Activated CD4-positive, alpha-beta T cell treated with anti-CD3 and anti-CD28 coated beads, Interleukin-2, amount 10 ng/mL, durations not matched to agents 24 days and 14 days (primary cell): ENCODE measurements at regions not wholly inside any gene's neighbourhood (a gene's known extent, or its start where the extent isn't known, plus 50 kb on each side); places are given as distances from the start of the nearest gene placed in this dataset.
"Not testable (repeated sequence)": the region's sequence is repeated elsewhere in the genome, so short reads cannot be mapped to it uniquely, and the experiment has no call there.

Experiments
- DNase-seq: peaks from one replicate; pipeline ENCODE4 v3.0.0; 2022
- H3K27ac Mint-ChIP-seq: one replicate; pipeline ENCODE4 v1.8.0; 2022; ENCODE audit warnings: mild to moderate bottlenecking, mixed read lengths
- H3K27me3 Mint-ChIP-seq: one replicate; pipeline ENCODE4 v1.8.0; 2022; ENCODE audit warnings: mixed read lengths
- H3K36me3 Mint-ChIP-seq: one replicate; pipeline ENCODE4 v1.8.0; 2022; ENCODE audit warnings: low read depth, mild to moderate bottlenecking, mixed read lengths
- H3K4me1 Mint-ChIP-seq: one replicate; pipeline ENCODE4 v1.8.0; 2021; ENCODE audit warnings: mixed read lengths
- H3K4me3 Mint-ChIP-seq: one replicate; pipeline ENCODE4 v1.8.0; 2022; ENCODE audit warnings: mild to moderate bottlenecking, moderate library complexity, mixed read lengths
- H3K9me3 Mint-ChIP-seq: one replicate; pipeline ENCODE4 v1.8.0; 2021; ENCODE audit warnings: mixed read lengths
- intact Hi-C: fragments of 100-400 bp; cut with micrococcal nuclease; formaldehyde crosslinking; loops from one replicate; pipeline ENCODE4 v1.15.1; 2023

GRCh38 chr12:83739607-83740006, 1052.9 kb downstream of the TMTC2 start:
- no peaks in the 10 kb centered on the region for H3K36me3 Mint-ChIP-seq
- intact Hi-C loops: no loop called here
- no peak for DNase-seq
- no peak overlapping the region for H3K4me3 Mint-ChIP-seq
- H3K27ac Mint-ChIP-seq: no peak overlapping the region
- H3K27me3 Mint-ChIP-seq: no peaks in the 10 kb centered on the region
- H3K4me1 Mint-ChIP-seq: no peaks in the 10 kb centered on the region
- peaks cover 8% of the 10 kb centered on the region for H3K9me3 Mint-ChIP-seq

GRCh38 chr12:83710851-83711250, 1024.1 kb downstream of the TMTC2 start:
- intact Hi-C loops: no loop called here

GRCh38 chr12:83709899-83710298, 1023.2 kb downstream of the TMTC2 start:
- DNase-seq: no peak
- no peaks in the 10 kb centered on the region for H3K27me3 Mint-ChIP-seq
- no peak overlapping the region for H3K4me3 Mint-ChIP-seq
- no peaks in the 10 kb centered on the region for H3K36me3 Mint-ChIP-seq
- intact Hi-C loops: no loop called here
- no peaks in the 10 kb centered on the region for H3K4me1 Mint-ChIP-seq
- peaks cover 3% of the 10 kb centered on the region for H3K9me3 Mint-ChIP-seq
- no peak overlapping the region for H3K27ac Mint-ChIP-seq

More at GRCh38 chr12:83710851-83711250, 1024.1 kb downstream of the TMTC2 start:
- H3K27me3 Mint-ChIP-seq: no peaks in the 10 kb centered on the region
- no peaks in the 10 kb centered on the region for H3K36me3 Mint-ChIP-seq
- DNase-seq: no peak
- H3K4me1 Mint-ChIP-seq: no peaks in the 10 kb centered on the region
- H3K4me3 Mint-ChIP-seq: no peak overlapping the region
- no peak overlapping the region for H3K27ac Mint-ChIP-seq
- H3K9me3 Mint-ChIP-seq: peaks cover 3% of the 10 kb centered on the region

- intact Hi-C loops: no loop called here
- no peak overlapping the region for H3K4me3 Mint-ChIP-seq
Measured at GRCh38 chr12:83700838-83701237, 1014.1 kb downstream of the TMTC2 start.

GRCh38 chr12:83696311-83696710, 1009.6 kb downstream of the TMTC2 start:
- H3K36me3 Mint-ChIP-seq, intact Hi-C loops, H3K27ac Mint-ChIP-seq, H3K27me3 Mint-ChIP-seq, H3K4me1 Mint-ChIP-seq, DNase-seq, H3K4me3 Mint-ChIP-seq: not testable (repeated sequence)
- peaks cover 15% of the 10 kb centered on the region for H3K9me3 Mint-ChIP-seq

More at GRCh38 chr12:83700838-83701237, 1014.1 kb downstream of the TMTC2 start:
- Mint-ChIP-seq H3K4me1 (no peaks in the 10 kb centered on the region), H3K27me3 (no peaks in the 10 kb centered on the region), H3K9me3 (peaks cover 8% of the 10 kb centered on the region), H3K27ac (no peak overlapping the region), H3K36me3 (no peaks in the 10 kb centered on the region)
- DNase-seq: no peak

- Mint-ChIP-seq H3K27me3 (no peaks in the 10 kb centered on the region), H3K27ac (no peak overlapping the region), H3K4me1 (no peaks in the 10 kb centered on the region), H3K4me3 (no peak overlapping the region), H3K9me3 (peaks cover 7% of the 10 kb centered on the region), H3K36me3 (no peaks in the 10 kb centered on the region)
- intact Hi-C loops: no loop called here
- no peak for DNase-seq
Measured at GRCh38 chr12:83691730-83692129, 1005.0 kb downstream of the TMTC2 start.

- Mint-ChIP-seq H3K9me3 (peaks cover 7% of the 10 kb centered on the region), H3K4me1 (no peaks in the 10 kb centered on the region), H3K4me3 (no peak overlapping the region), H3K27ac (no peak overlapping the region), H3K27me3 (no peaks in the 10 kb centered on the region), H3K36me3 (no peaks in the 10 kb centered on the region)
- intact Hi-C loops: no loop called here
- no peak for DNase-seq
Measured at GRCh38 chr12:83690465-83690864, 1003.8 kb downstream of the TMTC2 start.

GRCh38 chr12:83689333-83689732, 1002.6 kb downstream of the TMTC2 start:
- no peaks in the 10 kb centered on the region for H3K36me3 Mint-ChIP-seq
- intact Hi-C loops: no loop called here
- DNase-seq: no peak
- H3K27ac Mint-ChIP-seq: no peak overlapping the region
- no peaks in the 10 kb centered on the region for H3K4me1 Mint-ChIP-seq
- H3K27me3 Mint-ChIP-seq: no peaks in the 10 kb centered on the region
- H3K4me3 Mint-ChIP-seq: no peak overlapping the region
- H3K9me3 Mint-ChIP-seq: peaks cover 4% of the 10 kb centered on the region

GRCh38 chr12:83676781-83677295, 990.1 kb downstream of the TMTC2 start:
- Mint-ChIP-seq H3K36me3 (no peaks in the 10 kb centered on the region), H3K27me3 (no peaks in the 10 kb centered on the region), H3K27ac (no peak overlapping the region), H3K4me1 (no peaks in the 10 kb centered on the region), H3K9me3 (no peaks in the 10 kb centered on the region), H3K4me3 (no peak overlapping the region)
- intact Hi-C loops: no loop called here
- no peak for DNase-seq

GRCh38 chr12:83666690-83667089, 980.0 kb downstream of the TMTC2 start:
- intact Hi-C loops: no loop called here
- DNase-seq: no peak
- Mint-ChIP-seq H3K27me3 (no peaks in the 10 kb centered on the region), H3K27ac (no peak overlapping the region), H3K4me3 (no peak overlapping the region), H3K4me1 (no peaks in the 10 kb centered on the region), H3K36me3 (no peaks in the 10 kb centered on the region), H3K9me3 (no peaks in the 10 kb centered on the region)

GRCh38 chr12:83665634-83666218, 979.0 kb downstream of the TMTC2 start:
- Mint-ChIP-seq H3K36me3 (no peaks in the 10 kb centered on the region), H3K9me3 (no peaks in the 10 kb centered on the region), H3K27ac (no peak overlapping the region), H3K4me3 (no peak overlapping the region), H3K27me3 (no peaks in the 10 kb centered on the region), H3K4me1 (no peaks in the 10 kb centered on the region)
- no peak for DNase-seq
- intact Hi-C loops: no loop called here

GRCh38 chr12:83664650-83665049, 977.9 kb downstream of the TMTC2 start:
- no peaks in the 10 kb centered on the region for H3K9me3 Mint-ChIP-seq
- no peaks in the 10 kb centered on the region for H3K36me3 Mint-ChIP-seq
- no peaks in the 10 kb centered on the region for H3K4me1 Mint-ChIP-seq
- no peak overlapping the region for H3K27ac Mint-ChIP-seq
- intact Hi-C loops: no loop called here
- DNase-seq: no peak
- no peaks in the 10 kb centered on the region for H3K27me3 Mint-ChIP-seq
- no peak overlapping the region for H3K4me3 Mint-ChIP-seq

- Mint-ChIP-seq H3K27ac (no peak overlapping the region), H3K36me3 (no peaks in the 10 kb centered on the region), H3K9me3 (no peaks in the 10 kb centered on the region), H3K4me3 (no peak overlapping the region), H3K27me3 (no peaks in the 10 kb centered on the region), H3K4me1 (no peaks in the 10 kb centered on the region)
- intact Hi-C loops: no loop called here
- no peak for DNase-seq
Measured at GRCh38 chr12:83660727-83661358, 974.1 kb downstream of the TMTC2 start.

GRCh38 chr12:83659321-83659720, 972.6 kb downstream of the TMTC2 start:
- H3K9me3 Mint-ChIP-seq: no peaks in the 10 kb centered on the region
- no peak overlapping the region for H3K27ac Mint-ChIP-seq
- H3K4me1 Mint-ChIP-seq: no peaks in the 10 kb centered on the region
- no peaks in the 10 kb centered on the region for H3K27me3 Mint-ChIP-seq
- no peak overlapping the region for H3K4me3 Mint-ChIP-seq
- intact Hi-C loops: no loop called here
- no peaks in the 10 kb centered on the region for H3K36me3 Mint-ChIP-seq
- no peak for DNase-seq

- peaks cover 6% of the 10 kb centered on the region for H3K9me3 Mint-ChIP-seq
- no peaks in the 10 kb centered on the region for H3K36me3 Mint-ChIP-seq
- no peaks in the 10 kb centered on the region for H3K27me3 Mint-ChIP-seq
- H3K27ac Mint-ChIP-seq: no peak overlapping the region
- H3K4me3 Mint-ChIP-seq: no peak overlapping the region
- no peak for DNase-seq
- intact Hi-C loops: no loop called here
- no peaks in the 10 kb centered on the region for H3K4me1 Mint-ChIP-seq
Measured at GRCh38 chr12:83656004-83656403, 969.3 kb downstream of the TMTC2 start.
